Activated T-cell treated with anti-CD3 and anti-CD28 coated beads for 4 hours (primary cell): ENCODE measurements at regions not wholly inside any gene's neighbourhood (a gene's known extent, or its start where the extent isn't known, plus 50 kb on each side); places are given as distances from the start of the nearest gene placed in this dataset.
"Not testable (repeated sequence)": the region's sequence is repeated elsewhere in the genome, so short reads cannot be mapped to it uniquely, and the experiment has no call there.

Experiments
- DNase-seq: peaks from one replicate; pipeline ENCODE4 v3.0.0-alpha.2; 2020

- not testable (repeated sequence) for DNase-seq
These were observed 162.6 kb upstream of the JADE1 start for GRCh38 chr4:128646893-128647292.

GRCh38 chr4:128644693-128645654, 164.5 kb upstream of the JADE1 start:
- DNase-seq: not testable (repeated sequence)

- not testable (repeated sequence) for DNase-seq
These were observed 165.4 kb upstream of the JADE1 start for GRCh38 chr4:128644107-128644506.

GRCh38 chr4:128641566-128641965, 167.9 kb upstream of the JADE1 start:
- DNase-seq: not testable (repeated sequence)

GRCh38 chr4:128639541-128640270, 169.8 kb upstream of the JADE1 start:
- DNase-seq: no peak

GRCh38 chr4:128636906-128637305, 172.6 kb upstream of the JADE1 start:
- DNase-seq: no peak

GRCh38 chr4:128635955-128636560, 173.4 kb upstream of the JADE1 start:
- no peak for DNase-seq

- DNase-seq: no peak
These were observed 174.2 kb upstream of the JADE1 start for GRCh38 chr4:128635141-128635954.

GRCh38 chr4:128633067-128633466, 176.4 kb upstream of the JADE1 start:
- no peak for DNase-seq

- DNase-seq: no peak
These were observed 178.6 kb upstream of the JADE1 start for GRCh38 chr4:128630871-128631270.

GRCh38 chr4:128623508-128624215, 185.8 kb upstream of the JADE1 start:
- DNase-seq: no peak

GRCh38 chr4:128620279-128620965, 189.1 kb upstream of the JADE1 start:
- not testable (repeated sequence) for DNase-seq

GRCh38 chr4:128615197-128615596, 194.3 kb upstream of the JADE1 start:
- no peak for DNase-seq

GRCh38 chr4:128608006-128608405, 201.5 kb upstream of the JADE1 start:
- no peak for DNase-seq

- DNase-seq: no peak
These were observed 203.3 kb upstream of the JADE1 start for GRCh38 chr4:128606173-128606572.

GRCh38 chr4:128604840-128605239, 204.7 kb upstream of the JADE1 start:
- no peak for DNase-seq

GRCh38 chr4:128604204-128604603, 205.3 kb upstream of the JADE1 start:
- DNase-seq: no peak

GRCh38 chr4:128603081-128603480, 206.4 kb upstream of the JADE1 start:
- DNase-seq: no peak

- DNase-seq: no peak
These were observed 207.4 kb upstream of the JADE1 start for GRCh38 chr4:128601991-128602695.
